ENCODE measurements at regions not wholly inside any gene's neighbourhood (a gene's known extent, or its start where the extent isn't known, plus 50 kb on each side); places are given as distances from the start of the nearest gene placed in this dataset.
"Not testable (repeated sequence)": the region's sequence is repeated elsewhere in the genome, so short reads cannot be mapped to it uniquely, and the experiment has no call there.

DNA sequence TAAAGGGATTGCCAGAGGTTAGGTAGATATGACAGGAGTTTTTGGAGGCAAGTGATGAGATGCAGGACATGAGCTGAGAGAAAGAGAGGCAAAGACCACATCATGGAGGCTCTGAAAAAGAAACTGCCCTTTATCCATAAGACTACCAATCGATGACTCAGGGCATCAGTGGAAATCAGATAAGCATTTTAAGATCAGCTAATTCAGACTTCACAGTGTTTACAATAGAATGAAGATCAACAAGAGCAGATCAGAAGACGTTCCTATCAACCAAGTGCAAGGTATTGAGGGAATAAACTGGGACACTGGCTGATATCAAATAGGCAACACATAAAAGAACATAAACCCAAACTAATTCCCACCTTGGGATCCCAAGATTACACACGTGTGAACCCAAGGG lies 227.2 kb downstream of the SLCO4C1 start:
- DNase-seq, result no peak
- Mint-ChIP-seq H3K36me3 (ENCODE audit: low read depth) (no peaks in the 10 kb centered on the region), H3K4me1 (no peaks in the 10 kb centered on the region), H3K4me3 (no peak overlapping the region), H3K9me3 (no peaks in the 10 kb centered on the region), H3K27ac (no peak overlapping the region), H3K27me3 (no peaks in the 10 kb centered on the region)
- CTCF ChIA-PET, result no interaction called here
- POLR2A ChIA-PET, result no interaction called here
- TF ChIP-seq, protein P1, sequence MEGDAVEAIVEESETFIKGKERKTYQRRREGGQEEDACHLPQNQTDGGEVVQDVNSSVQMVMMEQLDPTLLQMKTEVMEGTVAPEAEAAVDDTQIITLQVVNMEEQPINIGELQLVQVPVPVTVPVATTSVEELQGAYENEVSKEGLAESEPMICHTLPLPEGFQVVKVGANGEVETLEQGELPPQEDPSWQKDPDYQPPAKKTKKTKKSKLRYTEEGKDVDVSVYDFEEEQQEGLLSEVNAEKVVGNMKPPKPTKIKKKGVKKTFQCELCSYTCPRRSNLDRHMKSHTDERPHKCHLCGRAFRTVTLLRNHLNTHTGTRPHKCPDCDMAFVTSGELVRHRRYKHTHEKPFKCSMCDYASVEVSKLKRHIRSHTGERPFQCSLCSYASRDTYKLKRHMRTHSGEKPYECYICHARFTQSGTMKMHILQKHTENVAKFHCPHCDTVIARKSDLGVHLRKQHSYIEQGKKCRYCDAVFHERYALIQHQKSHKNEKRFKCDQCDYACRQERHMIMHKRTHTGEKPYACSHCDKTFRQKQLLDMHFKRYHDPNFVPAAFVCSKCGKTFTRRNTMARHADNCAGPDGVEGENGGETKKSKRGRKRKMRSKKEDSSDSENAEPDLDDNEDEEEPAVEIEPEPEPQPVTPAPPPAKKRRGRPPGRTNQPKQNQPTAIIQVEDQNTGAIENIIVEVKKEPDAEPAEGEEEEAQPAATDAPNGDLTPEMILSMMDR (IDR thresholded peaks at IDR 0.05), result no peak
- intact Hi-C loops (cut with micrococcal nuclease), result no loop called here
- no peak for ATAC-seq (ENCODE audit: low read depth)

DNA sequence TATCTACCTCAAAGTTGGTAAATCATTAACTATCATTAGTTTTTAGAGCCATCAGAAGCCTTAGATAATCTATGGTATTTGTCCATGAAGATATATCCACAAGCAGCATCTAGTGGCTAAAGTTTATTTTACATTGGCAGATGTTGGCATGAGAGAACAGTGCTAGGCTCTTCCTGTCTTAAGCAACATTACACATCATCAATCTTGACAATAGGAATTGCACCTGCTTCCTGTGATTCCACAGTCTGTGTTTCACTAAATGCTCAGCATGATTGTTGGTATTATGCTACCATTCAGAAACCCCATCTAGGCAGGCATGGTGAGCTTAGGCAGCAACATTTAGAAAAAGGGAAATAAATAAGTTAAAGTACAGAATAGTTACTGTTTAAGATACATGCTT lies 246.6 kb downstream of the SLCO4C1 start:
- ChIA-PET CTCF (no interaction called here), POLR2A (no interaction called here)
- Mint-ChIP-seq H3K27ac (no peak overlapping the region), H3K9me3 (peaks cover 2% of the 10 kb centered on the region), H3K27me3 (no peaks in the 10 kb centered on the region), H3K36me3 (ENCODE audit: low read depth) (no peaks in the 10 kb centered on the region), H3K4me1 (no peaks in the 10 kb centered on the region), H3K4me3 (no peak overlapping the region)
- TF ChIP-seq, protein P1 (IDR thresholded peaks at IDR 0.05), result no peak
- intact Hi-C loops (cut with micrococcal nuclease), result no loop called here
- ATAC-seq (ENCODE audit: low read depth) (no peak), DNase-seq (no peak)

DNA sequence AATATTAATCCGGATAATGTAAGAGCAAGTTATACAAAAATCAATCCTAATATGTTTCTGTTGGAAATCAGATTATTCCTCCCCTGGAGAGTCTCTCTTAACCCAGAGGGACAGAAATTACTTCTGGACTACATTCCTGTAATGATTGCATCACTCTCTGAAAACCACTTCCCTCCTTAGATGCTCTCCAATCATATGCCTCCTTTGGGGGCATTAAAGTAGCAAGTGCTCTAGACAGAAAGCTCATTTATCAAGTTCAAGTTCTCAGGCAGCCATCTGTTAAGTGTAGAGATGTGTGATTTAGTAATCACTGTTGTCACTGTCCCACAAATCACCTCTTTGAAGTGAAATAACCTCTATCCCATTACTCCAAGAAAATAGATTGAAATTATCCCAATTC lies 247.1 kb downstream of the SLCO4C1 start:
- Mint-ChIP-seq H3K27me3 (no peaks in the 10 kb centered on the region), H3K27ac (no peak overlapping the region), H3K36me3 (ENCODE audit: low read depth) (no peaks in the 10 kb centered on the region), H3K4me3 (no peak overlapping the region), H3K4me1 (no peaks in the 10 kb centered on the region), H3K9me3 (peaks cover 2% of the 10 kb centered on the region)
- DNase-seq, result no peak
- TF ChIP-seq, protein P1 (IDR thresholded peaks at IDR 0.05), result no peak
- CTCF ChIA-PET, result no interaction called here
- ATAC-seq (ENCODE audit: low read depth), result no peak
- intact Hi-C loops (cut with micrococcal nuclease), result no loop called here
- POLR2A ChIA-PET, result no interaction called here

DNA sequence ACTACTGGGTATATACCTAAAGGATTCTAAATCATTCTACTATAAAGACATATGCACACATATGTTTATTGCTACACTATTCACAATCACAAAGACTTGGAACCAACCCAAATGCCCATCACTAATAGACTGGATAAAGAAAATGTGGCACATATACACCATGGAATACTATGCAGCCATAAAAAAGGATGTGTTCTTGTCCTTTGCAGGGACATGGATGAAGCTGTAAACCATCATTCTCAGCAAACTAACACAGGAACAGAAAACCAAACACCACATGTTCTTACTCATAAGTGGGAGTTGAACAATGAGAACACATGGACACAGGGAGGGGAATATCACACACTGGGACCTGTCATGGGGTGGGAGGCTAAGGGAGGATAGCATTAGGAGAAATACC lies 249.0 kb downstream of the SLCO4C1 start:
- H3K27me3 Mint-ChIP-seq; H3K36me3 Mint-ChIP-seq (ENCODE audit: low read depth); intact Hi-C loops (cut with micrococcal nuclease); H3K4me3 Mint-ChIP-seq; H3K27ac Mint-ChIP-seq; CTCF ChIA-PET; H3K9me3 Mint-ChIP-seq; POLR2A ChIA-PET; DNase-seq; ATAC-seq (ENCODE audit: low read depth); H3K4me1 Mint-ChIP-seq: not testable (repeated sequence)

DNA sequence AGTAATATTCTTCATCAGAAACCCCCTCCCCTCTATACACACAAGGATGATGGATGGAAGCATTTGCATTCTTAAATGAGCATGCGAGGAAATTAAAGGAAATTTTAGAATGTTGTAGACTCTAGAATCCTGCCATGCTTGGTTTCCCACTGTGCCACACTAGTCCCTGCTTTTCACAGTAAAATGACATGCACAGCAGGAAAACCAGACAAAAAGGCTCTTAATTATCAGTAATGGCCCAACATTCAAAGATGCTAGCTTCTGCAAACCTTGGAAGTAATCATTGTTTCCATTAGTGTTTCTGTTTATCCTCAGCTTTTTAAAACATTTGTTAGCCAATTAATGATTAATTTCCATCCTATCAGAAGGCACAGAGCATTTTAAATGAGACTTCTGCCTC lies 255.8 kb downstream of the SLCO4C1 start:
- H3K9me3 Mint-ChIP-seq, result no peaks in the 10 kb centered on the region
- H3K27ac Mint-ChIP-seq, result no peak overlapping the region
- ChIA-PET CTCF (no interaction called here), POLR2A (no interaction called here)
- H3K4me1 Mint-ChIP-seq, result no peaks in the 10 kb centered on the region
- no peaks in the 10 kb centered on the region for H3K27me3 Mint-ChIP-seq
- H3K36me3 Mint-ChIP-seq (ENCODE audit: low read depth), result no peaks in the 10 kb centered on the region
- ATAC-seq (ENCODE audit: low read depth) (no peak), DNase-seq (no peak)
- no peak overlapping the region for H3K4me3 Mint-ChIP-seq
- intact Hi-C loops (cut with micrococcal nuclease), result no loop called here
- TF ChIP-seq, protein P1 (IDR thresholded peaks at IDR 0.05), result no peak

DNA sequence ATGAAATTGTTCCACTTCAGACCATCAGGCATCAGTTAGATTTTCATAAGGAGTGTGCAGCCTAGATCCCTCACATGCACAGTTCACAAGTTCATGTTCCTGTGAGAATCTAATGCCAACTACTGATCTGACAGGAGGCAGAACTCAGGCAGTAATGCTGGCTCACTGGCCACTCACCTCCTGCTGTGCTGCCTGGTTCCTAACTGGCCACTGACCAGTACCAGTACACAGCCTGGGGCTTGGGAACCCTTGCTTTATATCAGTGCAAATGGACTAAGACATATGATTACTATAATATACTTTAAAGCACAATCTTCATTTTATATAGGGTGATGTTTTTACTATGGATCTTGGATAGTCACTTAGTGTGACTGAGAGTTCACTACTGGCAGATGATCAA lies 259.2 kb downstream of the SLCO4C1 start:
- no peak for DNase-seq
- POLR2A ChIA-PET, result no interaction called here
- H3K4me1 Mint-ChIP-seq, result no peaks in the 10 kb centered on the region
- no peaks in the 10 kb centered on the region for H3K9me3 Mint-ChIP-seq
- TF ChIP-seq, protein P1 (IDR thresholded peaks at IDR 0.05), result no peak
- H3K36me3 Mint-ChIP-seq (ENCODE audit: low read depth), result no peaks in the 10 kb centered on the region
- H3K27me3 Mint-ChIP-seq, result no peaks in the 10 kb centered on the region
- no peak for ATAC-seq (ENCODE audit: low read depth)
- CTCF ChIA-PET, result no interaction called here
- no peak overlapping the region for H3K27ac Mint-ChIP-seq
- H3K4me3 Mint-ChIP-seq, result no peak overlapping the region
- intact Hi-C loops (cut with micrococcal nuclease), result no loop called here
